Stimulated activated CD8-positive, alpha-beta memory T cell treated with anti-CD3 and anti-CD28 coated beads, Interleukin-12 subunit alpha, Interleukin-12 subunit beta, amount 100 ng/mL, for 24 hours (primary cell): ENCODE measurements at regions not wholly inside any gene's neighbourhood (a gene's known extent, or its start where the extent isn't known, plus 50 kb on each side); places are given as distances from the start of the nearest gene placed in this dataset.
"Not testable (repeated sequence)": the region's sequence is repeated elsewhere in the genome, so short reads cannot be mapped to it uniquely, and the experiment has no call there.

Experiments used
- DNase-seq: peaks from one replicate; pipeline ENCODE4 v3.0.0-alpha.2; 2020; ENCODE audit errors: extremely low read depth

DNA sequence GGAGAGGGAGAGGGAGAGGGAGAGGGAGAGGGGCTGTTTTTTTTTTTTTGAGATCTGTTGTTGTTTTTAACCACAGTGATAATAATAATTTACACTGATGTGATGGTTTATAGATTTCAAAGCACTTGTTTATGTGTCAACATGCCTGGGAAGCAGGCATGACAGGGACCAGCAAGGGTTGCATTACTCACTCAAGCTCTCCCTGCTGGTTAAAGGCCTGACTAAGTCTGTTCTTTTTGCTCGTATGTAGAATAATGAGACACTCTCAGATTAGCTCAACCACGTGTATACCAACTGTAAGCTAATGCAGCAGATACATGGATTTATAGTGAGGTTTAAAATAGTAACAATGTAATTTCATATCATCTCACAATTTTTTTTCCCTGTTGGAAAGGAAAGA, 134.6 kb upstream of the BOD1L1 start:
- DNase-seq = no peak

DNA sequence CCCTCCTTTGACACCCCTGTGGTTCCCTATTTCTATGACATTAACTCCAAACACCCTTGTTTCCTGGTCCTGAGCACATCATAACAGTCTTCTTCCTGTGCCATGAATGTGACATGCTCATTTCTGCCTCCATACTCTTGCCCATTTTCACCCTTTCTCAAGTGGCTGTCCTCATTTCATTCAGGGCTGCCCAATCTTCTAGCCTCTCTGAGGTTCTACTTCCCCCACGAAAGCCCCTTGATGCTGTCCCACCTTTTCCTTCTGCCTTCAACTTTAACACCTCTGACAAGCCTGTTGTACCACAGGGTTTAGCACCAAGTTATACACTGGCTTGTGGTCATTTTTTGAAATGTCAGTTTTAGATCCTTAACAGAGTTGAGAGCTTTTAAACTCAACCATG, 136.2 kb upstream of the BOD1L1 start:
- DNase-seq = no peak

DNA sequence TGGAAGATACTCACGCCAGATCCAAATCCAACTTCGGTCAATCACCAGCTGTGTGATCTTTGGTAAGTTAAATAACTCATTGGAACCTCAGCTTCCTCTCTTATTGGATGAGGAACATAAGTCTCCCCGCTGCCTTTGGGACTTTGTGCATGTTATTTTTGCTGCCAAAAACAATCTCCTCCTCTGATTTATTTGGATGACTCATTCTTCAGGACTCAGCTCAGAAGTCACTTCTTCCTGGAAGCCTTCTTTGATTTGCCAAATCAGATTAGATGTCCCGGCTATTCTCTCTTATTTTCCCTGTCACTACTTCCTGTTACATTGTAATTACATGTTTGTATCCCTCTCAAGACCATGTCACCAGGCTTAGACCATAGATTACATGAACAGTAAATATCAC, 138.0 kb upstream of the BOD1L1 start:
- DNase-seq = no peak

DNA sequence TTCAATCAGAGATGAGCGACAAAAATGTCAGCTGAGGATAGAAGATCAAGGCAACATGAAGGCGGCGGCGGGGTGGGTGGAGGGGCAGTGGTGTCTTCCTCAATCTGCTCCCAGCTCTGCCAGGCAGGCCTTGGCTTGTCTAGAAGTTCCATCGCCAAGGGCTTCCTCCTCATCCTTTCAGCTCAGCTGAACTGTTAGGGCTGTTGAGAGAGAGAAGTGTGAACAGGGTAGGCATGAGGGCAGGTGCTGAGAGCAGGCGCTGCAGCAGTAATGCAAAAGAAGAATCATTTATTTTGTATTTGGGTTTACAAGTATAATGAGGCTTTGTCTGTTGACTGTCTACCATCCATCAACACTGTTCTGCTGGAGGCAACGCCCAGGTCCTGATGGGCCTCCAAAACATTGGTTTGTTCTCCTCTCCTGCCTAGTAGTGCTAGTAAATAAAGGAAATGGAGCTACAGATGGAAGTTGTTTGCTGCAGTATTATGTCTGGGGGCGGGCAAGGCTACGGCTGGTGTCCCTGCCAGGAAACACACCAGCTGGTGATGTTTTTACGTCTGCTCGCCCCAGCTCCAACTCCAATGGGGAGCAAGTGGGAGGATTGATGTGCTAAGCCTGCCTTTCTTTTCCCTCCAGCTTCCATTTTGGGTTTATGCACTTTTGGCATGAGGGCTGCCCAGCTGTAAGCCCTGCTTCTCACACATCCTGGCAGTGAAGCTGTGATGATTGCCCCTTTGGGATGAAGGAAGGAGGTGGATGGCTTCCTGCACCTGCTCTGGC, 139.4 kb upstream of the BOD1L1 start:
- DNase-seq = no peak

DNA sequence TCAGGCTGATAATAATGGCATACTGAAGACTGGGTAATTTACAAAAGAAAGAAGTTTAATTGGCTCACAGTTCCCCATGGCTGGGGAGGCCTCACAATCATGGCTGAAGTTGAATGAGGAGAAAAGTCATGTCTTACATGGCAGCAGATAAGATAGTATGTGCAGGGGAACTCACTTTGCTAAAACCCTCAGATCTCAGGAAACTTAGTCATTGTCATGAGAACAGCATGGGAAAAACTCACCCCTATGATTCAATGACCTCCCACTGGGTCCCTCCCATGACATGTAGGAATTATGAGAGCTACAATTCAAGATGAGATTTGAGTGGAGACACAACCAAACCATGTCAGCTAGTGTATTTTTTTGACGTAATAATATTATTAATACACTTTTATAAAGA, 149.8 kb upstream of the BOD1L1 start:
- DNase-seq = no peak

DNA sequence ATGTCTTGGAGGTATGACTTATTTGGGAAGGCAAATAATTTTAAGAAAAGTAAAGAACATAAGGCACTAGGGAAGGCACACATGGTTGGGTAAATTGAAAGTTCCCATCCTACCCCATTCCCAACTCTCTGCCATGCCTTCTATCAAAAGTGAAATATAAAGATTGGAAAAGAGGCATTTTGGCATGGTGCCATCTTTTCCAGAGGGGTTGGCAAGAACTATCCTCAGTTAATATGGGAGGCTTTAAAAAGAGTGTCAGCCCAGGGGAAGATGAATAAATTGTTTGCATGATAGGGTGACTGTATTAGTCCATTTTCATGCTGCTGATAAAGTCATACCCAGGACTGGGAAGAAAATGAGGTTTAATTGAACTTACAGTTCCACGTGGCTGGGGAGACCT, 150.8 kb upstream of the BOD1L1 start:
- no peak for DNase-seq

DNA sequence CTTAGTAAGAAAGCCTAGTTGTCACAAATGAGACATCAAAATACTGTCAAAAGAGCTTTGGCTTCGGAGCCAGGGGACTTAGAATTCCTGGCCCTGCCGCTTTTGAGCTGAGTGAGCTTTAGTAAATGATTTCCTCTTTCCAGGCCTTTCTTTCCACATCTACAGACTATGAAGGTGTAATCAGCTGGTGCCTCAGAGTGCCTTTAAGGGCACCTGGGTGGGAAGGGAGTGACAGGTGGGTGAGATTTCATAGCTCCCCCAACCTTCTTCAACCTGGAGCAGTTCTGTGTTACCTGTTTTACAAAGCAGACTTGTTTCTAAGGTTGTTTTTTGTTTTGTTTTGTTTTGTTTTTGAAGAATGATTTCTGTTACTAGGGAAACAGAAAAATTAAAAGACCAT, 154.7 kb upstream of the BOD1L1 start:
- DNase-seq = no peak

DNA sequence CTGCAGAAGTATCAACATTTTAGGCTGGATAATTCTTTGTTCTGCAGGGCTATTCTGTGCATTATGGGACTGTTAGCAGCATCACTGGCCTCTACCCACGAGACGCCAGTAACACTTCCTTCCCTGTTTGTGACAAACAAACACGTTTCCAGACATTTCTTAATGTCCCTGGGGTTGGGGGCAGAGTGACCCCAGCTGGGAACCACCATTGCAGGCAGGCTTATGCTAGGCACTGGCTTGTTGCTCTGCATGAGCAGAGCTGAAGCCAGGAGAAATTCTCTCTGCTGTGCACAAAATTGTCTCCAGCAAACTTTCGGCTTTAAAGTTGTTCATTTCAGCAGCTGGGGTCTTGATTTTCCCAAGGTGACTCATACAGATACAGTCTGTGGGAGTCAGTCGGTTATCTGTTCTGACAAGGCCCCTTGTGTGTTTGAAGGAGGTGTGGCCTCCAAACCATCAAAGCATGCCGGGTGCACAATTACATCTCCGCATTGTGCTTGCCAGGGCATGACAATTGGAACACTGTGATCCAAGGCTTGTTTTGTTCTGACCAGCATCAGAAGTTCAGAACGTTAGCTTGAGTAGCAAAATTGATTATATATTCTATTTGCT, 156.4 kb upstream of the BOD1L1 start:
- DNase-seq = no peak

DNA sequence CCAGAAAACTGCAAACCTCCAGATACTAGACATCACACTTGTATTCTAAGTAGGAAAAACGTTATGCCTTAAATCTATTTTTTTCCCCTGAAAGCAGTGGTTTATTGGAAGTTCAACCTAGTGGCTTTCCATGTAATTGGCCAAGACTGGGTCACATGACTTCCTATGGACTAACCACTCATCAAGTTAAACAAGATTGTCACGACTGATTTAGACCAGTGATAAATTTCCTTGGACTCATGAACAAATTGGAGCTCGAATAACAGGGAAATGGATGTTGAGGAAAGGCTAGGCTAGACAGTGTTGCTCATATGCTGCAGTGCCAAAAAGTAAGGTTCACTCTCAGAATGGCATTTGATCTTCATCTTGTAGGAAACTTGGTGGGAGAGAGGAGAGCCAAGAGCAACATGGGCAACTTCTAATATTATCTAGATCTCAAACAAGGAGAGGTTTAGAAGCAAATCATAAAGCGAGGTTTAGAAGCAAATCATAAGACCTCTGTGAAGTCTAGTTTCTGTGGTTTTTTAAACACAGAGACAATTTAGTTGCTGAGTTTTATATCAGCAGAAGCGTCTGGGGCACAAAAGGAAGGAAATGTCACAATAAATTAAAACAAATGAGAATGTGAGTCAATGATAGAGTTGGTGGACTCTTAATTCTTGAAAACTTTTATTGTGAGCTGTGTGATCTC, 165.6 kb upstream of the BOD1L1 start:
- no peak for DNase-seq

DNA sequence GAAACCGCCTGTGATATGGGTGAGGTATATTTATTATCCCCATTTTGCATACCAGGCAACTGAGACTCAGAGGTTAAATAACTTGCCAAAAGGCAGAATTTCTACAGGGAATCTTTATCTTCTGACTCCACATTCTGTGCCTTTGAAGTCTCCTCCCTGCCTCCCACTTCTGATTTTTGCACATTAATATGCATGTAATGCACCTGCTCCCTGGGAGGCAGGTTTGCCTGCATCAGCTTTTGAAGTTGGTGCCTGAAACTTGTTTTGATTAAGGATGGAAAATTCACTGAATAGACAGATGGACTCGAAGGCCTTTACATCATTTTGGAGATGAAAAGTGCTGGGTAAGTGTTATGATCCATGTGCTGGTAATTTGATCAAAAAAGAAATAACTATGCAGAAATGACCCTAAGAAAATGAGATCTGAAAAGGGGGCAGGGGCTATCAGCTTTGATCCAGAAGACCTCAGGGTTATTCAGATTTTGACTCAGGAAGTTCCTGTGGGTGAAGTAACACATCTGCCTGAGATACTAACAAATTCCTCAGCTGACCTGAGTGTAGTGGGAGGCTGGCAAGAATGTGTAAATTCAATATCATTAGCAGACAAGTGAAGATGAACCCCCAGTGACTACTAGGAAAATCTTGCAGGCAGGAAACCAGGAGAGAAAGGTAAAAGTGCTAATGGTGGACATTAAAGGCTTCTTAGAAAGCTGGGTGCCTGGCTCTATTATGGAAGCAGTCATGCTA, 167.5 kb upstream of the BOD1L1 start:
- DNase-seq = no peak

DNA sequence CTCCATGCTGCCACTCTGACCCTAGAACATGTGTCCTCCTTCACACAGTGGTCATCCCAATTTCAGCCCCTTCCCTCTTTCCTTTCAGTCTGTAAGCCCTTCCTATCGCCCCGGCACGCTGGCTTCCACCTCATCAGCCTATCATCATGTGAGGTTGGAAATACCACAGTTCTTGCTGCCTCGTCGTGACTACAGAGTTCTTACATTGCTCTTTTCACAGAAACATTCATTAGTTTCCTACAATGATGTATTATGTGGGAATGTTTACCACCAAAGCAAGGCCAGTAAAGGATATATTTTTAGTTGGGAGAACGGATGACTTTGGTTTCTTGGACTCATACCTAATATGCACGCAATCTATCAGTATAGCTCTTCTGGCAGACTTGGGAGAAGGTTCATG, 169.5 kb upstream of the BOD1L1 start:
- DNase-seq = no peak

DNA sequence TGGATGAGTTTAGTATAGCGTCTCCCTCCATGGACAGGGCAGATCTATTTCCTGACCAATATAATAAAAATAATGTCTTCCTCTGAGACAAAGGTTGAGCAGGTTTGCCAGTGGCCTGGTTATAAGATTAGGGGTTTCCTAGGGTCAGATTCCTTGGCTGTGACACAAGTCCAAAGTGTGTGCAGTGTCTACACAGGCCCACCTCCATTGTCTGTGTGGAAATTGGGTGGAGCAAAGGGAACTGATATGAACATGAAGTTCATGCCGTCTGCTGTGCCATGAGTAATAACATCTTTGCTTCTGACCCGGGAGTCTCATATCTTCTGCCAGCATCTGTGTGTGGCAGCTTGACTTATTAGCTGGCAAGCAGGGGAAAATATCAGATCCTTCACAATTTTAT, 187.7 kb upstream of the BOD1L1 start:
- DNase-seq = no peak

DNA sequence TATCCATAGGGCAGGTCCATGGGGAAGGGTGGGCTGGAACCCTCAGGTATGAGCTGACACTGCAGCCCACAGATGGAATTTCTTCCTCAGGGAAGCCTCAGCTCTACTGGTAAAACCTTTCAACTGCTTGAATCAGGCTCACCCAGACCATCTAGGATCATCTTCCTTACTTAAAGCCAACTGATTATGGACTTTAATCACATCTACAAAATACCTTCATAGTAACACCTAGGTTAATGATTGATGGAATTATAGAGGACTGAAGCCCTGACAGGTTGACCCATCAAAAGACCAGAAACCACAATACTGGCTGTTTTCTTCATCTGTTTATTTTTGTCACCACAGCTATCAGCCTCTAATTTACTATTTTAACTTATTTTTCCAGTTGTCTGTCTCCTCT, 188.9 kb upstream of the BOD1L1 start:
- DNase-seq = no peak

DNA sequence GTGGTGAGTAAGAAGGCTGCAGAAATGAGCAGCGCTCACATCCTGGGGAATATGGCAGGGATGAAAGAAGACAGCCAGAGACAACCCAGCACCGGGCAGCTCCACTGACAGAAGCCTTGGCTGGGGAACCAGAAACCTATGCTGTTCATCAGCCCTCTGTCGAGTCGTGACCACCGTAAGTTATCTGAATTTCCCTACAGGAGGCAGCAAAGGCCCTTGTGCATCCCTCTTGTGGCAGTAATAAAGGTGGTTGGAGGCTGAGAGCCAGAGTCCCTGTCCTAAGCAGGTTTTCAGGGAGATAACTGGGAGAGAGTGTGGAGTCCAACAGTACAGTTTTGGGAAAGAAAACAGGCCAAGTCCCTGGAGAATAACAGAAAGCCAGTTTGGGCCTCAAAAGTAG, 194.0 kb upstream of the BOD1L1 start:
- no peak for DNase-seq

DNA sequence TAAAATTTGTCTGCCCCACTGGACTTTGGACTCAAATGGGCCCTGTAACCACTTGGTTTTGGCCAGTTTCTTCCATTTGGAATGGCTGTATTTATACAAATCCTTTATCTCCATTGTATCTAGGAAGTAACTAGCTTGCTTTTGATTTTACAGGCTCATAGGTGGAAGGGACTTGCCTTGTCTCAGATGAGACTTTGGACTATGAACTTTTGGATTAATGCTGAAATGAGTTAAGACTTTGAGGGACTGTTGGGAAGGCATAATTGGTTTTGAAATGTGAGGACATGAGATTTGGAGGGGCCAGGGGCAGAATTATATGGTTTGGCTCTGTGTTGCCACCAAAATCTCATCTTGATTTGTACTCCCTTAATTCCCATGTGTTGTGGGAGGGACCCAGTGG, 198.3 kb upstream of the BOD1L1 start:
- DNase-seq = not testable (repeated sequence)

DNA sequence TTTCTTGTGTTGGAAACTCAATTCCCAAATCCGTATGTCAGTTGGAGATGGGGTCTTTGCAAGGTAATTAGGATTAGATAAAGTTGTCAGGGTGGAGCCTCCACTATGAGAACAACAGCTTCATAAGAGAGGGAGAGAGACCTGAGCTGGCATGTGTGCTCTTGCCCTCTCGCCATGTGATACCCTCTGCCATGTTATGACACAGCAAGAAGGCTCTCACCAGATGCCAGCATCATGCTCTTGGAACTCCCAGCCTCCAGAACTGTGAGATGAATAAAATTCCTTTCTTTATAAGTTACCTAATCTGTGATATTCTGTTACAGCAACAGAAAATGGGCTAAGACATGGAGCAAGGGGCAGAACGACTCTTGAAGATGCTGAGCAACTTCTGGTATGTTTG, 201.9 kb upstream of the BOD1L1 start:
- DNase-seq = no peak

DNA sequence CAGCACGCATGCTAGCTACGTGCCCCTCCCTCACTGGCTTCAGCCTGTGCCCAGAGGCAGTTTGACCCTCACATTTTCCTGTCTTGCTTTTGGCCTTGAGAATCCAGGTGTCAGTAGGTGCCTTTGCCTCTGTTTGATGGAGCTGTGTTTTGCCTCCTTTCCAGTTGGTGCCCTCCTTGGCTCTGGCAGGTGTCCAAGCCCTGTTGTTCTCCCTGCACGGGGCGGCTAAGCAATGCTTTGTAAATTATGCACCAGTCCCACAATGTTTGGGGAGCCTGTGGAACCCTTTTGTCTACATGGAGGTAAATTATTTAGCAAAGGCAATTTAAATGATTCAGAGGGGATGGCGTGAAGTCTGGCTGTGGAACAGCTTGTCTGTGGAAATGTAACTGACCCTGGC, 202.9 kb upstream of the BOD1L1 start:
- DNase-seq = no peak

DNA sequence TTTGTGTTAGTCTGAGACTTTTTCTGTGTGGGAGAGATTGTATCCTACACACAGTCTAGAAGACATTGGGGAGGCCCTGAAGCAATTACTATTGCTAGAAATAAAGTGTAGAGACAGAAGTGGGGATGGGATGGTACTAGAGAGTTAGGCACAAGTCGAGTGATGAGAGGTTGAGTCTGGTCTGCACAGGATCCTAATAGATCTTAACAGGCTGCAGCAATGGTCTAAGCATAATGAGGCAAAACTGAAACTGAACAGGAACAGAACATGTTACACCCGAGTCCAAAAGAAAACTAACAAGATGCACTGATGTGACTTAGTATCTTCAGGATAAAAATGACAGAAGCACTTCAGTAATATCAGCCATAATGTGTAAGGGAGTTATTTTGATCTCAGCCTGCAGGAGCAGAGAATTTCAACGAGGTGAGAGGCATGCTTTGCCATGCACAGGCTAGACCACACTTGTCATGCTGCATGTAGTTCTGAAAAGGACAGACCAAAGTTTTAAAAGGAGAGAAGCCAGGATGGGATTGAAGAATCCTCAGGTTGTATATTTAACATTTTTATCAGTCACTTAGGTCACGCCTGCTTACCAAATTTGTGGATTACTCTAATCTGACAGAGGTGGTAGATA, 205.8 kb upstream of the BOD1L1 start:
- DNase-seq = no peak

DNA sequence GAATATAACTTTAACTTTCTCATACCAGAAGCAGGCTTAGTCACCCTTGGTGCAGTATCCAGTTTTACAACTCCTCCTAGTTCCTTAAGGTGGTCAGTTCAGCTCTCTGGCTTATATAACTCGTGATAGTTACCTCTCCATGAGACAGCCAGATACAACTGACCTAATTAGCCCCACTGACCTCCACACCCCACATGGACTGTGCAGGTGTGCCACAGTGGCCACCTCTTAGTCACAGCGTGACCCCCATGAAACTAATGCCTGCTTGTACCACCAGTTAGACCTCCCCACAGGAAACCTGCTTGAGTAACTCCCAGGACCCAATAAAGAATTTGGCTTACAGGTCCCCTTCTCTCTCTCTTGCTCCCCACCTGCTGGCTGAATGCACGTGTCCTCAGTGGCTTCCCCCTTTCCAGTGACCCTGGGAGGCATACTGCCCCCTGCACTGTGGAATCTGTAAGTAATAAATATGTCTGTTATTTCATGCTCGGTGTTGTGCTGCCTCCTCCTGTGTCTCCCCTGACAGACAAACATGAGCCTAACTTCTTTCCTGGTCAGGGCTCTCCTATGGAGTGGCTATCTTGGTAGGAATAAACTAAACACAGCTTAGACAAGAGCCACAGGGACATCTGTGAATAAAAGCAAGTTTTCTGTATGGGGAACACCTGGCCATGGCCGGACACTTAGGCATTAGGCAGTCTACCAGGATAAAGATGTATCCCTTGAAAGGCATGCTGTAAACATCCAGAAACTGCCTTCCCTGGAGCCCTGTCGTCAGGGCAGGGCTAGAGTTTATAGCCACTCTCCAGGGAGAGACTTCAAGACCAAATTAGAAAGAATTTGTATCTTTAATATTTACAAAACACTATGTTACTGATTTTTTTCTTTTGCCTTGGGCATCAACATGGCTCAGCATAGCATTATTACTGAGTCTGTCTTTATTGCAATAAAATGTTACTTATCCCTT, 209.7 kb upstream of the BOD1L1 start:
- no peak for DNase-seq

DNA sequence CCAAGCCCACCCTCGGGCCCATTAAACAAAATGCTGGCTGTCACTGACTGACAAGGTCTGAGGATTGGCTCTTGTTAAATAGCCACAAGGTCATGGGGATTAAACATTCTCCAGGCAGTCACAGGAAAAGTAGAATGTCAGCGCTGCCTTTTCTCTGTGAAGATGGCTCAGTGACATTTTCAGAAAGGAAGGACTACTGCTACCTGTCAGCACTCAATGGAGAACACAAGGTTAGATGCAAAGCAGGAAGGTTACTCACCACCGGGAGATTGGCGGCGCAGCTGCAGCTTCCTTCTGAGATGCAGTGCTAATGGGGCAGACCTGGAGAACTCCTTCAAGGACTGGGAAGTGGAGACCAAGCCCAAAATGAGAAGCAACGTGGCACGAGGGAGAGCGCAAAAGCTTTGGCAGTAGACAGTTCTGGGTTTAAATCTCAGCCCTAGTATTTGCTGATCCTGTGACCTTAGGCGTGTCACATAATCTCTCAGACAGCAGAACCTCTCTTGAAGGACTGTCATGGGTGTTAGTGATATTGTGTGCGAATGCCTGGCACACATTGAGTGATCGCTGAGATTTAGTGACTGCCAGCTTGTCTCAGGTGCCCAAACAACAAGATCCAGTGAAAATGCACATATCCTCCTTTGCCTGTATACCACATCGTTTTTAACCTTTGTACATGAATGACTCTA, 213.1 kb upstream of the BOD1L1 start:
- DNase-seq = no peak
